Endodermal cell (in vitro differentiated cells): ENCODE measurements at regions not wholly inside any gene's neighbourhood (a gene's known extent, or its start where the extent isn't known, plus 50 kb on each side); places are given as distances from the start of the nearest gene placed in this dataset.

ENCODE experiments used
- DNase-seq: peaks from one replicate; pipeline ENCODE4 v3.0.0-alpha.2; 2017
- H3K27ac ChIP-seq: 2 replicates; pipeline ENCODE4 v1.5.1; 2013; ENCODE audit warnings: mild to moderate bottlenecking, low read depth, low read length, moderate library complexity
- H3K27me3 ChIP-seq: 2 replicates; pipeline ENCODE4 v1.6.1; 2013; ENCODE audit warnings: mild to moderate bottlenecking, low read length, moderate library complexity; ENCODE audit not compliant: insufficient read depth, control insufficient read depth, poor library complexity, severe bottlenecking
- H3K36me3 ChIP-seq: 2 replicates; pipeline ENCODE4 v1.7.0; 2013; ENCODE audit warnings: mild to moderate bottlenecking, low read length, moderate library complexity; ENCODE audit not compliant: control insufficient read depth, insufficient read depth
- H3K4me1 ChIP-seq: one replicate; pipeline ENCODE4 v1.7.0; 2013; ENCODE audit warnings: low read length; ENCODE audit not compliant: control insufficient read depth, insufficient read depth
- H3K4me3 ChIP-seq: 2 replicates; pipeline ENCODE4 v1.5.1; 2013; ENCODE audit warnings: mild to moderate bottlenecking, low read length, moderate library complexity
- H3K9ac ChIP-seq: 2 replicates; pipeline ENCODE4 v1.6.1; 2013; ENCODE audit warnings: mild to moderate bottlenecking, low read length, moderate library complexity; ENCODE audit not compliant: poor library complexity, severe bottlenecking; ENCODE audit errors: extremely low read depth
- H3K9me3 ChIP-seq: 2 replicates; pipeline ENCODE4 v1.6.1; 2013; ENCODE audit warnings: mild to moderate bottlenecking, low read length, moderate library complexity; ENCODE audit not compliant: control insufficient read depth
- H3K27ac Mint-ChIP-seq: 2 replicates; pipeline ENCODE4 v1.8.0; 2020; ENCODE audit warnings: mixed read lengths
- H3K27me3 Mint-ChIP-seq: 2 replicates; pipeline ENCODE4 v1.8.0; 2021; ENCODE audit warnings: mild to moderate bottlenecking, mixed read lengths; ENCODE audit not compliant: insufficient read depth
- H3K36me3 Mint-ChIP-seq: 2 replicates; pipeline ENCODE4 v1.8.0; 2020; ENCODE audit warnings: low read depth, mixed read lengths
- H3K4me1 Mint-ChIP-seq: 2 replicates; pipeline ENCODE4 v1.8.0; 2020; ENCODE audit warnings: mixed read lengths
- H3K4me3 Mint-ChIP-seq: 2 replicates; pipeline ENCODE4 v1.8.0; 2020; ENCODE audit warnings: mild to moderate bottlenecking, moderate library complexity, mixed read lengths
- H3K9me3 Mint-ChIP-seq: 2 replicates; pipeline ENCODE4 v1.8.0; 2020; ENCODE audit warnings: mild to moderate bottlenecking, mixed read lengths
- CTCF ChIP-seq: fragments of 200-600 bp; sonication (generic); conservative IDR thresholded peaks from 2 replicates; pipeline ENCODE4 v1.5.0; 2021; ENCODE audit warnings: antibody characterized with exemption, mild to moderate bottlenecking
- WGBS, 2 experiments: methylation state at CpG; one replicate each; pipeline versions ENCODE4 v1.1.5 to v1.1.7; 2013; ENCODE audit warnings: missing lambda C conversion rate in 2 of 2, mixed read lengths in 1 of 2; ENCODE audit not compliant: insufficient coverage in 1 of 2, insufficient read length in 1 of 2; 5-methylcytosine and 5-hydroxymethylcytosine counted together

DNA sequence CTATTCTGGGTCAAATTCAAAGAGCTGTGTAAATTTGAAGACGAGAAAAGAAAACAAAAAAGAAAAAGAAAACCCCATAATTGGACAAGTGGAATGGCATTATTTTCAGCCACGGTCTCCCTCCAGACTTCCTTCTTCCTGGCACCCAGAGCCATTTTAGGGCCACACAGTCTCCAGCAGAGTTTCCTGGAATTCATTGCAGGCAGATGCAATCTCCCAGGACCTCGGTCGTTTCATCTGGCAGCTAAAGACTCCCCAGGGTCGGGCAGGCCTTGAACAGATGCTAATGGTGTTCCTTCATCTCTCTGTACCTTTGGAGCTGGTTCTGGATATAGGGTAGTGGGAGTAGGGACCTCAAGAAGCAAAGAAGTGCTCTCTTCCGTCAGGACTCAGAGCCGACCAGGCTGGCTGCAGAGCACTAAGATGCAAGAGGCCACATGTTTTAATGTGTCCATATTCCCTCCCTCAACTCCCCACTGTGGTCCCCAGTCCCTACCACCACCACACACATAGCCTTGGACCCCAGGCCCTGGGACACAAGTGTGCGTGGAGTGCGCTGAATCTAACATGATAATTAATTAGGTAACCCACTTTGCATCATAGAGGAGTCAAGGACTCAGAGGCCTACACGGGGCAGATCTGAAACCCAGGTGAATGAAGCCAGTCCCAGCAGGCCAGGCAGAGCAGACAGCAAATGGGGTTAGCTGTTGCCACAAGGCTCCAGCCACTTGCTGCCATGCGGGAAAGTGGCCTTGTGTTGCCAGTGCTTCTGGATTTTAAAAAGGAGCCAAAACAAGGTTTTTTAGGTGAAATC, 109.3 kb upstream of the ATL2 start:
- peaks cover 10% of the 10 kb centered on the region for H3K4me1 Mint-ChIP-seq
- no peak overlapping the region for H3K27ac ChIP-seq
- no peaks in the 10 kb centered on the region for H3K36me3 ChIP-seq
- no peaks in the 10 kb centered on the region for H3K4me1 ChIP-seq
- H3K36me3 Mint-ChIP-seq = no peaks in the 10 kb centered on the region
- no peak overlapping the region for H3K4me3 Mint-ChIP-seq
- peaks cover 5% of the 10 kb centered on the region for H3K9me3 Mint-ChIP-seq
- H3K27me3 Mint-ChIP-seq = no peaks in the 10 kb centered on the region
- H3K4me3 ChIP-seq = no peak overlapping the region
- H3K27me3 ChIP-seq = no peaks in the 10 kb centered on the region
- no peak overlapping the region for H3K27ac Mint-ChIP-seq
- no peak for DNase-seq
- 86 to 88% methylated on average over 5 to 11 of the region's 11 CpGs for WGBS, 2 experiments
- TF ChIP-seq CTCF = no peak
- H3K9me3 ChIP-seq = no peaks in the 10 kb centered on the region
- no peak overlapping the region for H3K9ac ChIP-seq

DNA sequence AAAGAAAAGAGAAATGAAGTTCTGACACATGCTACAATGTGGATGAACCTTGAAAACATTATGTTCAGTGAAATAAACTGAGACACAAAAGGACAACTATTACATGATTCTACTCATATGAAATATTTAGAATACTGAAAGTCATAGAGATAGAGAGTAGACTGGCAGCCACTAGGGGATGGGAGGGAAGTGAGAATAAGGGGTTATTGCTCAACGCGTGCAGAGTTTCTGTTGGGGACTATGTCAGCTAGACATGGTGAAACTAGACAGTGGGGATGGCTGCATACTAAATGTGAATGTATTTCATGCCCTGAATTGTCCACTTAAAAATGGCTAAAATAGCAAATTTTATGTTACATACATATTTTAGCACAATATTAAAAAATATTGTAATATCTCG, 108.7 kb upstream of the ATL2 start:
- no peaks in the 10 kb centered on the region for H3K4me1 ChIP-seq
- Mint-ChIP-seq H3K36me3 (no peaks in the 10 kb centered on the region), H3K27ac (no peak overlapping the region), H3K4me3 (no peak overlapping the region), H3K27me3 (no peaks in the 10 kb centered on the region), H3K9me3 (peaks cover 12% of the 10 kb centered on the region), H3K4me1 (peaks cover 10% of the 10 kb centered on the region)
- TF ChIP-seq CTCF = no peak
- no peak overlapping the region for H3K27ac ChIP-seq
- no peaks in the 10 kb centered on the region for H3K27me3 ChIP-seq
- peaks cover 5% of the 10 kb centered on the region for H3K9me3 ChIP-seq
- H3K9ac ChIP-seq = no peak overlapping the region
- WGBS, 2 experiments = 94% methylated on average over 2 of the region's 3 CpGs; no CpG with 5 or more reads in 1 of the 2 experiments
- DNase-seq = no peak
- H3K4me3 ChIP-seq = no peak overlapping the region
- H3K36me3 ChIP-seq = no peaks in the 10 kb centered on the region

- no peak for DNase-seq
- no peak for TF ChIP-seq CTCF
- no peaks in the 10 kb centered on the region for H3K36me3 ChIP-seq
- no peak overlapping the region for H3K9ac ChIP-seq
- H3K4me3 ChIP-seq = no peak overlapping the region
- no peaks in the 10 kb centered on the region for H3K4me1 ChIP-seq
- 85 to 88% methylated on average over 4 to 5 of the region's 5 CpGs for WGBS, 2 experiments
- H3K27me3 ChIP-seq = no peaks in the 10 kb centered on the region
- H3K36me3 Mint-ChIP-seq = no peaks in the 10 kb centered on the region
- H3K4me3 Mint-ChIP-seq = no peak overlapping the region
- H3K9me3 Mint-ChIP-seq = peaks cover 19% of the 10 kb centered on the region
- H3K27ac Mint-ChIP-seq = no peak overlapping the region
- H3K27ac ChIP-seq = no peak overlapping the region
- peaks cover 13% of the 10 kb centered on the region for H3K9me3 ChIP-seq
- H3K27me3 Mint-ChIP-seq = peaks cover 2% of the 10 kb centered on the region
- H3K4me1 Mint-ChIP-seq = peaks cover 10% of the 10 kb centered on the region
Observed at GRCh38 chr2:38484957-38485356, 107.9 kb upstream of the ATL2 start.
